Glutamatergic neuron (in vitro differentiated cells): ENCODE measurements at regions not wholly inside any gene's neighbourhood (a gene's known extent, or its start where the extent isn't known, plus 50 kb on each side); places are given as distances from the start of the nearest gene placed in this dataset.

Experiments
- DNase-seq: peaks from one replicate; pipeline ENCODE4 v3.0.0; 2022
- H3K27ac Mint-ChIP-seq: one replicate; pipeline ENCODE4 v1.8.0; 2020; ENCODE audit warnings: mild to moderate bottlenecking, mixed read lengths, inconsistent platforms; ENCODE audit not compliant: unreplicated experiment
- H3K27me3 Mint-ChIP-seq: one replicate; pipeline ENCODE4 v1.8.0; 2020; ENCODE audit warnings: mild to moderate bottlenecking, moderate library complexity, mixed read lengths, inconsistent platforms; ENCODE audit not compliant: unreplicated experiment
- H3K36me3 Mint-ChIP-seq: one replicate; pipeline ENCODE4 v1.8.0; 2020; ENCODE audit warnings: mild to moderate bottlenecking, mixed read lengths, inconsistent platforms; ENCODE audit not compliant: unreplicated experiment
- H3K4me1 Mint-ChIP-seq: one replicate; pipeline ENCODE4 v1.8.0; 2020; ENCODE audit warnings: mild to moderate bottlenecking, low read depth, mixed read lengths, inconsistent platforms; ENCODE audit not compliant: unreplicated experiment
- H3K4me3 Mint-ChIP-seq: one replicate; pipeline ENCODE4 v1.8.0; 2020; ENCODE audit warnings: mild to moderate bottlenecking, mixed read lengths, inconsistent platforms; ENCODE audit not compliant: unreplicated experiment
- H3K9me3 Mint-ChIP-seq: one replicate; pipeline ENCODE4 v1.8.0; 2020; ENCODE audit warnings: mild to moderate bottlenecking, moderate library complexity, mixed read lengths, inconsistent platforms; ENCODE audit not compliant: unreplicated experiment
- CTCF ChIP-seq: fragments of 200-600 bp; sonication (generic); IDR thresholded peaks from one replicate; pipeline ENCODE4 v1.5.0; 2021; ENCODE audit not compliant: partially characterized antibody, unreplicated experiment

- Mint-ChIP-seq H3K27me3 (no peaks in the 10 kb centered on the region), H3K36me3 (no peaks in the 10 kb centered on the region), H3K4me1 (no peaks in the 10 kb centered on the region), H3K27ac (no peak overlapping the region), H3K4me3 (no peak overlapping the region), H3K9me3 (no peaks in the 10 kb centered on the region)
- no peak for DNase-seq
- TF ChIP-seq CTCF = no peak
Observed at GRCh38 chr2:608297-608696, 68.9 kb downstream of the TMEM18 start.

- no peaks in the 10 kb centered on the region for H3K36me3 Mint-ChIP-seq
- no peaks in the 10 kb centered on the region for H3K27me3 Mint-ChIP-seq
- no peak overlapping the region for H3K4me3 Mint-ChIP-seq
- TF ChIP-seq CTCF = no peak
- no peak for DNase-seq
- no peak overlapping the region for H3K27ac Mint-ChIP-seq
- H3K4me1 Mint-ChIP-seq = no peaks in the 10 kb centered on the region
- no peaks in the 10 kb centered on the region for H3K9me3 Mint-ChIP-seq
Observed at GRCh38 chr2:607709-608108, 69.5 kb downstream of the TMEM18 start.

DNA sequence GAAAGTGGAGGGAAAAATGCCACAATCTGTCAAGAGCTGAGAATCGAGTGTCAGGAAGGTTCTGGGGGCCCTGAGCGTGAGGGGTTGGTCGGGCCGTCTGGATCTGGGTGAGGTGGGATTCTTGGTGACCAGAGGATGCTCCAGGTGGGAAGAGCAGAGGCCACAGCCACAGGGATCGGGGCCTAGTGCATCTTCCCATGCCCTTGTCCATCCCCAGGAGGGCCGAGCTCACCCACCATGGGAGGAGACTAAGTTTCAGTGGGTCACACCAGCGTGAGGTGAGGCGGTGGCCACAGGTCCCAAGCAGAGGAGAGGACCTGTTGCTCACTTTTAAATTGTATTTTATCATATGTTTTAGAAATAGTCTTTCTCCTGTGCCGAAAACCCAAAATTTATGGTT, 70.0 kb downstream of the TMEM18 start:
- no peak for TF ChIP-seq CTCF
- H3K27me3 Mint-ChIP-seq = no peaks in the 10 kb centered on the region
- no peaks in the 10 kb centered on the region for H3K9me3 Mint-ChIP-seq
- no peak overlapping the region for H3K4me3 Mint-ChIP-seq
- H3K36me3 Mint-ChIP-seq = no peaks in the 10 kb centered on the region
- H3K27ac Mint-ChIP-seq = no peak overlapping the region
- H3K4me1 Mint-ChIP-seq = no peaks in the 10 kb centered on the region
- no peak for DNase-seq

DNA sequence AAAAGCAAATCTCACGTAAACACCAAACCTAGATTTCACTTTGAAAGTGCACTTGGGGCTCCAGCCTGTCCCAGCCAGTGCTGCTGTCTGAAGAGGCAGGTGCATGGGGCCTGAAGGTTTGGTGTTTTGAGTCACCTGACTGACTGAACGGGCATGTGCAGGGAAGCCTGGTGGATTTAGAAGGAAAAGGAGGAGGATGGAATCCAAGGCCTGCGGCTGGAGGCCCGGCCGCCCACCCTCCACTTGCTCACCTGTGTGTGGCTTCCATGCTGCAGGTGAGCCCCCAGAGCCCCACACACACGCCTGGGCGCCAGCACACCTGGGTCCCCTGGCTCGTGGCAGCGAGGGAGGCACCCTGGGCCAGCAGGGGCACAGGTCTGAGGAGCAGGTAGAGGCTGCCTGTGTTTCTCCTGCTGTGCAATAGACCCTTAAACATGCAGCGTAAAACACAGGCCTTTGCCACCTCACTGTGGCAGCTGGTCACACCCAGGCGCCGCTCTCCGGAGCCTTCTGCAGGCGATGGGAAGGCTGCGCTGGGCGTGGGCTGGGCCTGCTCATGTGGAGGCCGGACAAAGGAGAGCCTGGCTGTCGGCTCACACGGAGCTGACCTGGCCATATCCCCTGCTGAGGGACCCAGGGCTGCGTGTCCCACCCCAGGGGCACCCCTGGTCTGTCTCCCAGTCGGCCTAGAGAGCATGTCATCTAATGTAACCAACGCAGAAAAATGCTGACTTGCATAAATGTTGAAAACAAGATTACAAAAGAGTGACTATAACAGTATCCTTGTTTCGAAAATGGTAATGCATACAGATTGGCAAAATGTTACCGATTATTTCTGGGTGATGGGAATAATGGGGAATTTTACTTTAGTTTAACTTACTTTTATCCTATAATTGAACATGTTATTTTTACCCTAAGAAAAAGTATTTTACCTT, 71.3 kb downstream of the TMEM18 start:
- H3K27me3 Mint-ChIP-seq = peaks cover 2% of the 10 kb centered on the region
- H3K4me3 Mint-ChIP-seq = no peak overlapping the region
- no peaks in the 10 kb centered on the region for H3K9me3 Mint-ChIP-seq
- no peak overlapping the region for H3K27ac Mint-ChIP-seq
- H3K36me3 Mint-ChIP-seq = no peaks in the 10 kb centered on the region
- no peak for DNase-seq
- no peaks in the 10 kb centered on the region for H3K4me1 Mint-ChIP-seq
- no peak for TF ChIP-seq CTCF

DNA sequence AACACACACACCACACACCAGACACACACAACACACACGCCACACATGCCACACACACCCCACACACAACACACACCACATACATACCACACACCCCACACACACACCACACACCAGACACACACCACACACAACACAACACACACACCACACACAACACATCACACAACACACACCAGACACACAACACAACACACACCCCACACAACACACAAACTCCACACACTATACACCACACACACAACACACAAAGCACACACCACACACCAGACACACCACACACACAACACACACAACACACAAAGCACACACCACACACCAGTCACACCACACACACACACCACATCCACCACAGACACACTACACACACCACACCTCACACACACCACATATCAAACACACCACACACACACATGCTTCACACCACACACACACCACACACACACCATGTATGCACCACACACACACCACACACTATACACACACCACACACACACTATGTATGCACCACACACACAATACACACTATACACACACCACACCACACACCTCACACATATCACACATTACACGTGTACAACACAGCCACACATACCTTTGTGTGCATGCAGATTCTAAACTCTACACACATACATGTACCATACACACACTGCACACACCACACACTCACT, 72.2 kb downstream of the TMEM18 start:
- DNase-seq = no peak
- Mint-ChIP-seq H3K27ac (no peak overlapping the region), H3K9me3 (peaks cover 1% of the 10 kb centered on the region), H3K4me3 (no peak overlapping the region), H3K4me1 (no peaks in the 10 kb centered on the region), H3K36me3 (no peaks in the 10 kb centered on the region), H3K27me3 (peaks cover 2% of the 10 kb centered on the region)
- no peak for TF ChIP-seq CTCF
